ENCODE measurements at regions not wholly inside any gene's neighbourhood (a gene's known extent, or its start where the extent isn't known, plus 50 kb on each side); places are given as distances from the start of the nearest gene placed in this dataset.

GRCh38 chr1:84758476-84758875 lies 68.2 kb upstream of the SSX2IP start:
- no peak for TF ChIP-seq CTCF (IDR thresholded peaks at IDR 0.05; ENCODE audit: low read depth, low read length)
- no peak for TF ChIP-seq POLR2A (IDR thresholded peaks at IDR 0.05; ENCODE audit: extremely low read depth, insufficient read length)
- TF ChIP-seq MYC (IDR thresholded peaks at IDR 0.05; ENCODE audit: low read depth, low read length), result no peak

All from NB4 (cell line).